ENCODE measurements at regions not wholly inside any gene's neighbourhood (a gene's known extent, or its start where the extent isn't known, plus 50 kb on each side); places are given as distances from the start of the nearest gene placed in this dataset.

- no peak for DNase-seq (ENCODE audit: low spot score)
- no peak for ATAC-seq (ENCODE audit: insufficient number of reproducible peaks, low FRiP score, low read depth)
- H3K4me1 ChIP-seq (ENCODE audit: control insufficient read depth in 1 of 2, low read depth in 2 of 2) = no peaks in the 10 kb centered on the region
These were observed 100.9 kb downstream of the FAS start for GRCh38 chr10:89091496-89091895.

GRCh38 chr10:89090756-89091445, 100.3 kb downstream of the FAS start:
- H3K9me3 ChIP-seq = no peaks in the 10 kb centered on the region
- no peak for ATAC-seq (ENCODE audit: insufficient number of reproducible peaks, low FRiP score, low read depth)
- H3K27me3 ChIP-seq (replicated peaks; ENCODE audit: insufficient read depth) = no peaks in the 10 kb centered on the region
- H3K4me3 ChIP-seq = no peak overlapping the region
- H3K36me3 ChIP-seq = no peaks in the 10 kb centered on the region
- no peaks in the 10 kb centered on the region for H3K4me1 ChIP-seq (ENCODE audit: control insufficient read depth in 1 of 2, low read depth in 2 of 2)
- DNase-seq (ENCODE audit: low spot score) = no peak
- H3K27ac ChIP-seq = no peak overlapping the region
- TF ChIP-seq CTCF (IDR thresholded peaks at IDR 0.05) = no peak

More at GRCh38 chr10:89091496-89091895, 100.9 kb downstream of the FAS start:
- Histone ChIP-seq H3K27ac (no peak overlapping the region), H3K4me3 (no peak overlapping the region), H3K9me3 (no peaks in the 10 kb centered on the region), H3K27me3 (replicated peaks; ENCODE audit: insufficient read depth) (no peaks in the 10 kb centered on the region), H3K36me3 (no peaks in the 10 kb centered on the region)
- TF ChIP-seq CTCF (IDR thresholded peaks at IDR 0.05) = no peak

GRCh38 chr10:89086801-89087521, 96.4 kb downstream of the FAS start:
- H3K27me3 ChIP-seq (replicated peaks; ENCODE audit: insufficient read depth) = no peaks in the 10 kb centered on the region
- H3K4me3 ChIP-seq = peak overlapping the region; percentile 9
- TF ChIP-seq CTCF (IDR thresholded peaks at IDR 0.05) = no peak
- DNase-seq (ENCODE audit: low spot score) (no peak), ATAC-seq (ENCODE audit: insufficient number of reproducible peaks, low FRiP score, low read depth) (peak; percentile 10)
- no peaks in the 10 kb centered on the region for H3K9me3 ChIP-seq
- peak overlapping the region in 1 of 2 donors; percentile 1 for H3K27ac ChIP-seq
- no peaks in the 10 kb centered on the region for H3K36me3 ChIP-seq
- H3K4me1 ChIP-seq (ENCODE audit: control insufficient read depth in 1 of 2, low read depth in 2 of 2) = no peaks in the 10 kb centered on the region

GRCh38 chr10:89085153-89085552, 94.6 kb downstream of the FAS start:
- Histone ChIP-seq H3K36me3 (no peaks in the 10 kb centered on the region), H3K27ac (no peak overlapping the region), H3K27me3 (replicated peaks; ENCODE audit: insufficient read depth) (no peaks in the 10 kb centered on the region), H3K4me3 (no peak overlapping the region), H3K4me1 (ENCODE audit: control insufficient read depth in 1 of 2, low read depth in 2 of 2) (no peaks in the 10 kb centered on the region), H3K9me3 (no peaks in the 10 kb centered on the region)
- ATAC-seq (ENCODE audit: insufficient number of reproducible peaks, low FRiP score, low read depth) (no peak), DNase-seq (ENCODE audit: low spot score) (no peak)
- TF ChIP-seq CTCF (IDR thresholded peaks at IDR 0.05) = no peak

GRCh38 chr10:89082086-89082485, 91.5 kb downstream of the FAS start:
- H3K27me3 ChIP-seq (replicated peaks; ENCODE audit: insufficient read depth) = no peaks in the 10 kb centered on the region
- H3K36me3 ChIP-seq = no peaks in the 10 kb centered on the region
- no peak for DNase-seq (ENCODE audit: low spot score)
- ATAC-seq (ENCODE audit: insufficient number of reproducible peaks, low FRiP score, low read depth) = no peak
- H3K4me3 ChIP-seq = no peak overlapping the region
- H3K9me3 ChIP-seq = no peaks in the 10 kb centered on the region
- no peaks in the 10 kb centered on the region for H3K4me1 ChIP-seq (ENCODE audit: control insufficient read depth in 1 of 2, low read depth in 2 of 2)
- no peak for TF ChIP-seq CTCF (IDR thresholded peaks at IDR 0.05)
- H3K27ac ChIP-seq = no peak overlapping the region
